Cardiac septum (tissue), 1 donor: ENCODE measurements at regions not wholly inside any gene's neighbourhood (a gene's known extent, or its start where the extent isn't known, plus 50 kb on each side); places are given as distances from the start of the nearest gene placed in this dataset.

Experiments
- DNase-seq: peaks from one replicate; pipeline ENCODE4 v3.0.0-alpha.2; 2020; ENCODE audit warnings: low spot score
- intact Hi-C: fragments of 100-400 bp; cut with DNase I; formaldehyde crosslinking; loops from one replicate; pipeline ENCODE4 v1.14.0; 2022
- donor health status: DM: no; HTN: no; CAD: no.

DNA sequence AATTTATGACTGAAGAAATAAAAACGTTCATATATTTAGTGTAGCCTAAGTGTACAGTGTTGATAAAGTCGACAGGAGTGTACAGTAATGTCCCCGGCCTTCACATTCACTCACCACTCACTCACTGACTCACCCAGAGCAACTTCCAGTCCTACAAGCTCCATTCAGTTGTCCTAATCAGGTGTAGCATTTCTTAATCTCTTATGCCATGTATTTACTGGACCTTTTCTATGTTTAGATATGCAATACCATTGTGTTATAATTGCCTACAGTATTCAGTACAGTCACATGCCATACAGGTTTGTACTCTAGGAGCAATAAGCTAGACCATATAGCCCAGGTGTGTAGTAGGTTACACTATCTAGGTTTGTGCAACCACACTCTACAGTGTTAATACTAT, 610.2 kb upstream of the NOX3 start:
- intact Hi-C loops, result no loop called here
- DNase-seq, result no peak

DNA sequence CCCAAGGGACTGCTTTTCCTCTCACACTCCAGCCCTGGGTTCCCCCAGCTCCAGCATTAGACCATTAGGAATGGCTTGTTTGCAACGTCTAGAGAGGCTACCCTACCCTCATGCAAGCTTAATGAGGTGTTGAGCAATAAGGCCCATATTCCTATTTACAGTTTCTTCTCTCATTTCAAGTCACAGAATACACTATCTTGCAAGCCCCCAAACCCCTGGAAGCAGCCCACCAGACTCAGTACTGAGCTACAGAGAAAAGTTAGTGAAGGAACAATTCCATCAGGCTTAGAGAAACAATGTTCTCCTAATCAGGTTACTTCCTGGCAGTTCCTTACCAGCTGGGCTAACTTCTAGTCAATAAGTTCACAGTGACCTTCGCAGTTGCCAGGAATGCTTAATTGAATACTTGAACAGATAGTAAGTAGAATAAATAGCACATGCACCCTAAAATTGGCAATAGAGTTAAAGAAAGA, 606.5 kb upstream of the NOX3 start:
- DNase-seq, result no peak
- intact Hi-C loops, result no loop called here

DNA sequence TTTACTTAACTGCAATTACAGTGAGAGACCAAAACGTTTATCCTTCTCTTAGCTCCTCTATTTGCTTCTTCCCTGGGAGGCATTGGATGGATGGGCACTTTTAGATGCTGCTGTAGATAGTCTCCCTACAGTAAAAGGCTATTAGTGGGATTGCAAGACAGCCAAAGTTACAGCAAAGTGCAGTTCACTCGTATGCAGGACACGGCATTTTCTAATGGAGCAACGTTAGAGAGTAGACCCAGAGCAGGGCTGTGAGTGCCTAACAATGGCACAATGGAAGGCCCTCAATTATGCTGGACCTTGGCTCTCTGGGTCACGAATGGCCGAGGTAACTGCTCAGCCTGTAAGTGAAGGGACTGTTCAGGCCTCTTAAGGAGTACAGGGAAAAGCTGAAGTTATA, 605.8 kb upstream of the NOX3 start:
- intact Hi-C loops, result no loop called here
- DNase-seq, result no peak

DNA sequence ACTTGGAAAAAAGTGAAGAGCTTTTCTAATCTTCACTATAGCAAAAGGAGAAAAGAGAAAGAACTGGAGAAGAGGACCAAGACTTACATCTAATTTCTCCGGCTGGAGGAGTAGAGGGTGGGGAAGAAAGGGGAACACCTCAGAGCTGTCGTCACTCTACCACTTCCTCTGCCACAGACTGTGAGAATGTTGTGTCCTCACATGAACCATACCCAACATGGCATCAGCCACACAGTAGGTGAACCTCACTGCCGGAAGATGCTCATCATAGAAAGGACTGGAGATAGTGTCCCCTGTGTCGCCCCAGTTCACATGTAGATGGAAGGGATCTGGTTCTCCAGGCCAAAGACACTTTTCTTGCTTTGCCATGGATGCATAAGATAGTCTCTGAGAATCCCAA, 604.4 kb upstream of the NOX3 start:
- intact Hi-C loops, result no loop called here
- DNase-seq, result no peak

DNA sequence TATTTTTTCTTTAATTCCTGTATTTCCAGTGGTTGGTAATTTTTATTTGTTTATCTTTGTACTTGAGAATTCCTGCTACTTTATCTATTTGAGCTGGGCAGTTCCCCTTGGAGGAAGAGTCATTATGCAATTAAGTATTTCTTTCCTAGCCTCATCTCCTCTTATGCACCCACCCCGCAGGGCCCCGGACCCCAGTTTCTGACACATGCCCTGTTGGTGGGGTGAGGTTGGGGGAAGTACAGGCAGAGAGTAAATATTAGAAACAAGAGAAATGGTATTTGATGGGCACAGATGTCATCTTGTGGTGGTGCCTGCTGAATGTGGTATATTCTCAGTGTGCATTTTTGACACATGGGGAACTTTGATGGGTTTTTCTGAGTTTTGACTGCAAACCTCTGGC, 602.7 kb upstream of the NOX3 start:
- intact Hi-C loops, result no loop called here
- no peak for DNase-seq

DNA sequence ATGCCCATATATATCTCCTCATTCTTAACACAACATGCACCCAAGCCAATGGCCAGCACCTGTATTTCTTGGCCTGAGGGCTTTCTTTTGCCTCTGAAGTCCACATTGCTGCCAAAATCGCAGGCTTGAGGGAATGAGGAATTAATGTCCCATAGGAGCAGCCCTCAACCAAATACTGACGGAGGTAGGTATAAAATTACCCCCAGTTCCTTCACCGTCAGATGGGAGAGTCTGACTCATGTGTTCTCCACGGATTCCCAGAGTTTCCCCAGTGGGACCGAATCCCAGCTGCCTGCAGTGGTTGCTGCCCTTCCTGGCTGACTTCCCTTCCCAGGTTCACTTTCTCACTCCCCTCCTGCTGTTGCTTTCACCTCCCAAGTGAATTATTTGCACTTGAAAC, 602.2 kb upstream of the NOX3 start:
- intact Hi-C loops, result no loop called here
- no peak for DNase-seq

DNA sequence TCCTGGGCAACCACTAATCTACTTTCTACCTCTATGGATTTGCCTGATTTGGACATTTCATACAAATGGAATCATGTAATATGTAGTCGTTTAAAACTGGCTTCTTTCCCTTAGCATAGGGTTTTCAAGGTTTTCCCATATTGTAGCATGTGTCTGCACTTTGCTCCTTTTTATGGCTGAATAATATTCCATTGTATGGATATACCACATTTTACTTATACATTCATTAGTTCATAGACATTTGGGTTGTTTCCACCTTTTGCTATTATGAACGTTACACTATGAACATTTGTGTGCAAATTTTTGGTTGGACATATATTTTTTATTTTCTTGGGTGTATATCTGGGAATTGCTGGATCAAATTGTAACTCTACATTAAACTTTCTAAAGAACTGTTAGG, 600.4 kb upstream of the NOX3 start:
- DNase-seq, result no peak
- intact Hi-C loops, result no loop called here

DNA sequence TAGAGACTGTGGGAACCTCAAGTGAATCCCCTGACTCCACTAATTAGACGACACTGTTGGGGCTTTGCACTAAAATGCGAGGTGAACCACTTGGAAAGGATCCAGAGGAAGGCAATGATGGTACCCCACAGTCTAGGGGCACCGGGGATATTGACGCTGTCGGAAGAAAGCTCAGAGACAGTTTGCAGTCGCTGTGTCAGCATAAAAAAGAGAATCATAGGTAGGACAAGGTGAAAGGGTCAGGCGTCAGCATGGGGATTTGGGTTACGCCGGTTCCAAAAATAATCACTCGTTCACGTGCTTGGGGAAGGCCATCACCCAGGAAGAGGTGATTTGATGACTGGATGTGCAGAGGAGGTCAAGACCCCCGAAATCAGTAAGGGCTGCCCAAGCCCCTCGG, 598.0 kb upstream of the NOX3 start:
- intact Hi-C loops, result no loop called here
- DNase-seq, result no peak

DNA sequence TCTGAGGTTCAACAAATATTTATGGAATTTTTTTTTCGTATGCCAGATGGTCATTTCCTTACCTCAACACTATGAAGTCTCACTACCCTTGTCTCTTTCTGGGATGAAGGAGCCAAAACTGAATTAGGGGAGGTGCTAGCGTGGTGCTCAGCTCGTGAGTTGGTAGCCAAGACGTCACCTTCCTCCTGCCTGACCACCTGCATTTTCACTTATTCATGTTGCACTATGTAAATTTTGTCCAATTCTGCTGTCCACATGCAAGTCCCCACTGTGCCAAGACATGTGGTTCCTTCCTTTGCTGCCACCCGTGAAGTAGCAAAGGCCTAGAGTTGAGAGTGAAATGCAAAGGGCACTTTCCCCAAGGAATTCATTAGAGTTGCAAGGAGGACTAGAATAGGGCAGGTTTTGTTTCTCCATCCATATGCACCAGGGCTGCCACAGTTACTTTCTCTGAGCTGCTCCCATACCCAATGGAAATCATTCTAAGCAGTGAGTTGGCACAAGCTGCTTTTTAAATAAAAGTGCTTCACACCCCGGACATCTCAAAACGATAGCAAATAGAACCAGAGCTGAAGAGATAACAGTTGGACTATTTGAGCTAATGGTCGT, 591.3 kb upstream of the NOX3 start:
- intact Hi-C loops, result no loop called here
- DNase-seq, result no peak

DNA sequence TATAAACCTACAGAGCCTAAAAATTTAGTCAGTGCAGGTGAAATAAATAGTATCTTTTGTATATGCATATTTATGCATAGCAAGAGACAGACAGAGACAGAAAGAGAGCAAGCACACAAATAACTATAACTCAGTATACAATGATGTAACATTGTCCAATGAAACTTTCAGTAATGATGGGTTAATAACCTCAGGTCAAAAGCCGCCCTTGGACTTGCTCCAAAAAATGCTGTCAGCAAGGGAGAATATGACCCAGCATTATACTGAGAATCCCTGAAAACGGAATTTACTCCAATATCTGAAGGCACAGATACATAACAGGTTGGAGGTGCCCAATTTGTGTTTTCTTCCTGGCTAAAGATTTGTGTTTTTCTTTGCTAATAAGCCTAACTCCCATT, 590.6 kb upstream of the NOX3 start:
- no peak for DNase-seq
- intact Hi-C loops, result no loop called here

DNA sequence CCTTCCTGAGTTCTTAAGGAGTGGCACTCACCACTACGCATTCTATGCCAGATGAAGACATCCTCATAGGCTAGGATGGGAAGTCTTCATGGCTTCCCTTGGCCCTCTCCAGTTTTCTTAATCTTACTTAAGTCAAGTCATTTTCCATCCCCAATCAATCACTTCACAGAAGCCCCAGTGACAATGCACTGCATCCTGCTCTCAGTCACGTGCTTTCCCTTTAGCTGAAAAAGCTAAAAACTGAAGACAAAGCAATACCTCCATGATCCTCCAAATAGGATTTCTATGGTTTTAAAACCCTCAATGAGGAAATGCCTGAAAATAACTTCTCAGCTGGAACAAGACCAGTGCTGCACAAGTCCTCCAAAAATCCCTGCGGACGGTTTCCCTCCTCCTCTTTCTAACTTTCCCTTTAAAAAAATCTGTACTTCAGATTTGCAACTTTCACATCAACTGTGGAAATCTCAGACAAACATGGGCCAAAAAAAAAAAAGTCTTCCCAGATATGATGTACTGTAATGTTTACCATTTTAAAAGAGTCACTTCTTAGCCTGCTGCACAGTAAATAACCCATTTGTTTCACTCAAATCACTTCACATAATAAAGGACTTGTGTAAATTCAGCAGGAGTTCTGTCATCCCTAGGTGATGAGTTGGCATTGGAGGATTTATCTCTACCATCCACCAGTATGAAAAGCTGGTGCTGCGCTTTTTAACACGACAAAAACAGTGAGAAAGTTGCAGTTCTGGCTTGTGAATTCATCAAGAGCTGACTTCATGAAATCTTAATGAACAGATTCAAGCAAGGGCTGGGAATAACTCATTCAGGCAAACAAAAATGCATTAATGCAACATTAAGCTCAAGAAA, 590.0 kb upstream of the NOX3 start:
- no peak for DNase-seq
- intact Hi-C loops, result no loop called here

DNA sequence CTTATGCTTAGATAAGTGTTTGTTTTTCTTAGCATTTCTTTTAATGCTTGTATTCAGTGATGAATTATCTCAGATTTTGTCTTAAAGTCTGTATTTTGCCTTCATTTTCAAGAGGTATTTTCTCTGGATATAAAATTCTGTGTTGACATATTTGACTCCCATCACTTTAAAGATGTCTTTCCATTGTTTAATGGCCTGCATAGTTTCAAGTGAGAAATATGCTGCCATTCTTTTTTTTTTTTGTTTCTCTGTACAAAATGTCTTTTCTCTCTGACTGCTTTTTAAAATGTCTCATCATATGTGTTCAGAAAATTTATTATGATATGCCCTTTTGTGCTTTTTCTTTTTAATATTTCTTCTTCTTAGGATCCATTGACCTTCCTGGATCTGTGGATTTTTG, 578.0 kb upstream of the NOX3 start:
- no peak for DNase-seq
- intact Hi-C loops, result no loop called here

DNA sequence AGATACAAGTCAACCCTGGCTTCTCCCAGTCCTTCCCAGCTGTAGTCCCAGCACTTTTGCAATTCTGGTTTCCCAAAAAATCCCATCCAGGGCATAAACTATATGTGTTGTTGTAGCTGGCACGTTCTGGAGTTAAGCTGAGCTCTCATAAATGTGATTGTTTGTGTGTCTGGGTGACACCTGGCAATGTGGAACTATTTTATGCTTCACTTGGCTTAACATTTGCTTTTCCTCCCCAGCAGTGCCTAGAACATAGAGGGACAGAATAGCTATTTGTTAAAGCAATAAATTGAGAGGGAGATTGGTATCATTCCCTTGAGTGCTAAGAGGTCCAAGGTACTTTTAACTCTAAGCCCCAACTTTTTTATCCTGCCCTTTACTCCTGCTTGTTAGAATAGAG, 575.9 kb upstream of the NOX3 start:
- intact Hi-C loops, result no loop called here
- no peak for DNase-seq

DNA sequence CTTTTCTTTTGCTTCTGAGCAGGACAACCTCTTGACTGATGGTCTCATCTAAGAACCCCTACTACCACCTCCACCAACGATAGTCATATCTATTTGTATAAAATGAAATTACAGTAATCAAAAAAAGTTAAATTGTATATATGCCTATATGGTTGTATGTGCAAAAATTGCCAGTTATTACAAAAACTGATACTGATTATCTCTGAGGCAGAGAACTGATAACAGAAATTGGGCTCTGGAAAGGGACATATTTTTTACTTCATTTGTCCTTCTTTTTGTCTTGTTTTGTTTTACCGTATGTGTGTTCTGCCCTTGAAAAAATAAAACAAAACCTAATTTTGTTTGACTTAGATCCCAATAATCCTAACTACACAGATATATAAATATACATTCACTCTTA, 574.4 kb upstream of the NOX3 start:
- DNase-seq, result no peak
- intact Hi-C loops, result no loop called here

DNA sequence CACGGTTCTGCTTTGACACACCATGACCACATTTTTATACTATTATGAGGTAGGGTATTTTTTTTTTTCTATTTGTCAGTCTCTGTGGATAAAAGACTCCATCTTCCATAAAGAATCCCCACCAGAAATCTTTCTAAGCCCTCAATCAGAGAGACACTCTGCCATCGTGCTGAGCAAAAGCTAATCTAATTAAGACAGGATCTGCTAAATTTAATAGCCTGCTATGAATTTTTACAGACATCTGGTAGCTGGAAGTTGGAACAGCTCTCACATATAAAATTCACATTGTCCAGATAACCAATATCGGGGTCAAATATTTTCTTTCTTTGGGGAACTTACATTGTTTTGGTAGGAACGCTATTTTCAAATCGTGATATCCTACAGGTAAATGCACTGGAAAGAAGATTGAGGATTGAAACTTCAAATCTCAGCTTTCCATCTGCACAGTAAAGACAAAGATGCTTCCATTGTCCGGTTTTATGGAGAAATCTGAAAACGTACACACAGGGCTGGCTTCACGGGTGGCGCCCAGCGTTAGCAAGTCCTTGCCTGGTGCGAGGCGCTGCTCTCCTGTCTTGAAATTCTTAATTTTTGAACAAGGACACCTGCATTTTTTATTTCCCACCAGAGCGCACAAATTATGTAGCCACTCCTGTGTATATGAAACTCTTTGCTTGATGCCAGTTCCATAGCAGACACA, 573.8 kb upstream of the NOX3 start:
- intact Hi-C loops, result loop anchor here (10.0 kb wide), 1 partner anchor 395 kb away; no protein-coding TSS in a partner anchor
- DNase-seq, result no peak

DNA sequence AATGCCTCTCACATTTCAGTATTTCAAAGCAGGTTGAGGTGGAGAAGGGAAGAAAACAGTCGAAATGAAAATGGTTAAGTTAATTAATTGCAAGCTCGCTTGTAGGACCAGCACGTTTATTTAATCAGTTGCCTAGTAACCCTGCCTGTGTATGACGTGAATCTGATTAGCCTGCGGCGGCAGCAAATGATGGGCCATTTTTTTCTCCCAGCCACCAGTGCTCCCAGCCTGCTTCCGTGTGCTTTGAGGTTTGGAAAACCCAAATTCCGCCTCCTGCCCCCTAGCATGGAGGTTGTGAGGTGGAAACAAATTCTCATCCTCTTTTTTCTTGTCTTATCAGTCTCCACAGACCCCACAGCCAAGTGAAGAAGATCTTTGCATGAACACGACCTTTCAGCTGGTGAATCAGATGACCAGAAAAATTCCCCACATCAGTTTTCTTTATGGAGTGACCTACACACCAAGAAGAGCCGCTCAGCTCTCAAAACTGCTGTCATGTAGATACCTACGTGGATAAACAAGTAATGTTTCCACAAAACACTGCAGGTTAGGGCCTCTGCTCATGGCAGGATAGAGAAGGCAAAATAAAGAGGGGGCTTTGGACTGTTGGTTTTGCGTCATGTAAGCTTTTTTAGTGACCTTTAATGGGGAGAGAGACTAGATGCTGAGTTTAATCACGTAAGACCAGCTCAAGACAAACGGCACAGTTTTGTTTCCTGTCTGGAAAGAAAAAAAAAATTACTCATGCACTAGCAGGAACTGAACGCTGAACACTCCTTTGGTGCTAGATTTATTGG, 572.9 kb upstream of the NOX3 start:
- intact Hi-C loops, result loop anchor here (10.0 kb wide), 1 partner anchor 396 kb away; no protein-coding TSS in a partner anchor
- DNase-seq, result no peak

DNA sequence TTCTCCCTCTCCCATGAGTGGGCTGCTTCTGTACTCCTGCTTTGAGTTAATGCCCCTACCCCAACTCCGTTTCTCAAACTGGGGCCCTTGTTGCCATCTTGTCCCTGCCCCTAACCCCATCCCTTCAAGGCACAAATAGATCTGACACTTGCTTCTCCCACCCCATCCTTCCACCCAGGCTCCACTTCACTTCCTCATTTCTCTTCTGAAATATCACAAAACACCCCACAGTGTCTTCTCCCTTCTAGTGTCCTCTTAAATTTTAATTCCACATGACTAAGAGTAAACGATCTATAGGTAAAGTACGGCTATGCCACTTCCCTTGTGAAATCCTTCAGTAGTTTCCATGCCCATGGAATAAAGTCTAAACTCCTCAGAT, 571.6 kb upstream of the NOX3 start:
- intact Hi-C loops, result loop anchor here (10.0 kb wide), 1 partner anchor 398 kb away; no protein-coding TSS in a partner anchor
- no peak for DNase-seq

DNA sequence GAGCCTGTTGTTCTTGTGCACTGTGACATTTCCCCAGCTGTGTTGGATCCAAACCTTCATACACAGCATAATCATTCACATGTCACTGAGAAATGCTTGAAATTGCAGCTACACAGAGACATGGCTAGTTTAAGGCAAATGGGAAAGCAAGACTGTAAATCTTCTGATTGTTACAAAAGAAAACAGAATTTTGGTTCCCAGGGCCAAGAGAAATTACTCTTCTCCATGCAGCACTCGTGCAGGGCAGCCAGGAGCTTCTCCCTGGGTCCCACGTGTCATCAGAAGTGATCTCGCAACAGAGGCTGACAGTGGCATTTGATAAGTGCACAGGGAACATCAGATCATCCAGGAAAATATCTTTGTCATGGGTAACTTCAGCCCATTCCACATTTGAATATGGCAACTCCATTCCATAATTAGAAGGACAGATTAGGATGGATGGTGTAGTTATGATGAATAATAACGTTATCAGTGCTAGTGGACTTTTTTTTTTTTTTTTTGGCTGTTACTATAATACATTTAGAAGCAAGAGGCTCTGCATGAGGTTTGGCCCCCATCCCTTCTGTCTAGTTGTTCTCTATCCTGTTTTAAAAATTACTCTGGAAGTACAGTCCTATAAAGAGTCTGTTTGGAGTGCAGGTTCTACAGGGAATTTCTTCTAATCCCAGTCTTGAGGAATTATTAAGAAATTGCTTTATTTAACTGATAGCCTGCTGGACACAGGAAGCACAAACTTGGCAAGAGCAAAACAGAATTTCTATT, 571.0 kb upstream of the NOX3 start:
- intact Hi-C loops, result loop anchor here (10.0 kb wide), 1 partner anchor 398 kb away; no protein-coding TSS in a partner anchor
- DNase-seq, result no peak

DNA sequence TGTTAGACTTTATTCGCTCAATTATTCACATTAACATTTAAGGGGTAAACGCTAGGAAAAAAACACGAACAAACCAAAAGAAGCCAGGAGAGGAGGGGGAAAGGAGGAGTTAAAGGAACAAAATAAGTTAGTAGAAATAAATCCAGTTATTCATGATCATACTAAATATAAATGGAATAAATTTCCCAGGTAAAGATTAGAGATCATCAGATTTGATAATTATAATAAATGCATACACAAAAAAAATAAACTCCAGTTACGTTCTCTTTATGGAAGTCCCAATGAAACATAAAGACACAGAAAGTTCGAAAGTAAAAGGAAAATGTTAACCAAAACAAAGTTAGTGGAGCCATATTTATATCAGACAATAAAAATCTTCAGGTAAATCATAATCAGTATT, 568.7 kb upstream of the NOX3 start:
- no peak for DNase-seq
- intact Hi-C loops, result loop anchor here (10.0 kb wide), 1 partner anchor 400 kb away; no protein-coding TSS in a partner anchor
